ENCODE measurements at regions not wholly inside any gene's neighbourhood (a gene's known extent, or its start where the extent isn't known, plus 50 kb on each side); places are given as distances from the start of the nearest gene placed in this dataset.

DNA sequence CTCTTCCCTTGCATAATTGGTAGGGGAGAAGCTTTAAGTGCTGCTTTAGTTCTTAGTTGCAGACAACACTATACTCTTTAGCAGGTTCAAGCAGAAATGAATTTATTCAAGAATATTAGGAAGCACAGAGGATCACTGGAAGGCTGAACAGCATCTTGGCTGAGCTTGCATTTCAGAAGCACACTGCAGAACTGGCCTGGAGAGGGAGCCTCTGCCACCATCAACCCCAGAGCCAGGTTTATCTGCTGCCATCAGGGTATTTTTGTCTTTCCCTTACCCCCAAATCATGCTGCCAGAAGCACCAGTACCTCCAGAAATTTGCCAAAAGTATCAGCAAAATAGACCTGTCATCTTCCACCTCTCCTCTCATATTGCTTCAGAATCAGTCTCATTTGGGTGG, 440.7 kb downstream of the DMAC1 start:
- TF ChIP-seq PRDM1 (tag by site-specific recombination; IDR thresholded peaks at IDR 0.05): no peak
- TF ChIP-seq ZNF391 (tag by site-specific recombination; IDR thresholded peaks at IDR 0.05; ENCODE audit: borderline replicate concordance, low read depth): no peak
- TF ChIP-seq, protein P1, sequence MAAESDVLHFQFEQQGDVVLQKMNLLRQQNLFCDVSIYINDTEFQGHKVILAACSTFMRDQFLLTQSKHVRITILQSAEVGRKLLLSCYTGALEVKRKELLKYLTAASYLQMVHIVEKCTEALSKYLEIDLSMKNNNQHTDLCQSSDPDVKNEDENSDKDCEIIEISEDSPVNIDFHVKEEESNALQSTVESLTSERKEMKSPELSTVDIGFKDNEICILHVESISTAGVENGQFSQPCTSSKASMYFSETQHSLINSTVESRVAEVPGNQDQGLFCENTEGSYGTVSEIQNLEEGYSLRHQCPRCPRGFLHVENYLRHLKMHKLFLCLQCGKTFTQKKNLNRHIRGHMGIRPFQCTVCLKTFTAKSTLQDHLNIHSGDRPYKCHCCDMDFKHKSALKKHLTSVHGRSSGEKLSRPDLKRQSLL (tag by site-specific recombination; IDR thresholded peaks at IDR 0.05): no peak
- TF ChIP-seq ZNF175 (tag by site-specific recombination; IDR thresholded peaks at IDR 0.05): no peak
- TF ChIP-seq ZNF626 (tag by site-specific recombination; IDR thresholded peaks at IDR 0.05): no peak
- no peak for TF ChIP-seq CTCF (tag by site-specific recombination; IDR thresholded peaks at IDR 0.05)
- TF ChIP-seq FEZF1 (tag by site-specific recombination; IDR thresholded peaks at IDR 0.05): no peak
- no peak for TF ChIP-seq ZNF211 (tag by site-specific recombination; IDR thresholded peaks at IDR 0.05; ENCODE audit: low read depth)
- TF ChIP-seq, protein P2, sequence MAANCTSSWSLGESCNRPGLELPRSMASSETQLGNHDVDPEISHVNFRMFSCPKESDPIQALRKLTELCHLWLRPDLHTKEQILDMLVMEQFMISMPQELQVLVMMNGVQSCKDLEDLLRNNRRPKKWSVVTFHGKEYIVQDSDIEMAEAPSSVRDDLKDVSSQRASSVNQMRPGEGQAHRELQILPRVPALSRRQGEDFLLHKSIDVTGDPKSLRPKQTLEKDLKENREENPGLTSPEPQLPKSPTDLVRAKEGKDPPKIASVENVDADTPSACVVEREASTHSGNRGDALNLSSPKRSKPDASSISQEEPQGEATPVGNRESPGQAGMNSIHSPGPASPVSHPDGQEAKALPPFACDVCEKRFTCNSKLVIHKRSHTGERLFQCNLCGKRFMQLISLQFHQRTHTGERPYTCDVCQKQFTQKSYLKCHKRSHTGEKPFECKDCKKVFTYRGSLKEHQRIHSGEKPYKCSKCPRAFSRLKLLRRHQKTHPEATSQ (tag by site-specific recombination; IDR thresholded peaks at IDR 0.05): no peak
- TF ChIP-seq, protein P3, sequence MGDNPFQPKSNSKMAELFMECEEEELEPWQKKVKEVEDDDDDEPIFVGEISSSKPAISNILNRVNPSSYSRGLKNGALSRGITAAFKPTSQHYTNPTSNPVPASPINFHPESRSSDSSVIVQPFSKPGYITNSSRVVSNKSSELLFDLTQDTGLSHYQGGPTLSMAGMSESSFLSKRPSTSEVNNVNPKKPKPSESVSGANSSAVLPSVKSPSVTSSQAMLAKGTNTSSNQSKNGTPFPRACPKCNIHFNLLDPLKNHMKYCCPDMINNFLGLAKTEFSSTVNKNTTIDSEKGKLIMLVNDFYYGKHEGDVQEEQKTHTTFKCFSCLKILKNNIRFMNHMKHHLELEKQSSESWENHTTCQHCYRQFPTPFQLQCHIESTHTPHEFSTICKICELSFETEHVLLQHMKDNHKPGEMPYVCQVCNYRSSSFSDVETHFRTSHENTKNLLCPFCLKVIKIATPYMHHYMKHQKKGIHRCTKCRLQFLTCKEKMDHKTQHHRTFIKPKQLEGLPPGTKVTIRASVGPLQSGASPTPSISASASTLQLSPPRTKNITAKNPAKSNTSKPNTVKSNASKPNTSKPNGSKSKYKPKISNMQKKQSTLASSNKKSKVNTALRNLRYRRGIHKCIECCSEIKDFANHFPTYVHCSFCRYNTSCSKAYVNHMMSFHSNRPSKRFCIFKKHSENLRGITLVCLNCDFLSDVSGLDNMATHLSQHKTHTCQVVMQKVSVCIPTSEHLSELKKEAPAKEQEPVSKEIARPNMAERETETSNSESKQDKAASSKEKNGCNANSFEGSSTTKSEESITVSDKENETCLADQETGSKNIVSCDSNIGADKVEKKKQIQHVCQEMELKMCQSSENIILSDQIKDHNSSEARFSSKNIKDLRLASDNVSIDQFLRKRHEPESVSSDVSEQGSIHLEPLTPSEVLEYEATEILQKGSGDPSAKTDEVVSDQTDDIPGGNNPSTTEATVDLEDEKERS (tag by site-specific recombination; IDR thresholded peaks at IDR 0.05): no peak
- TF ChIP-seq KLF16 (tag by site-specific recombination; IDR thresholded peaks at IDR 0.05): no peak
- TF ChIP-seq ZNF16 (tag by site-specific recombination; IDR thresholded peaks at IDR 0.05; ENCODE audit: low read depth): no peak
- TF ChIP-seq ZNF830 (tag by site-specific recombination; IDR thresholded peaks at IDR 0.05; ENCODE audit: low read depth): no peak
- TF ChIP-seq ZNF548 (tag by site-specific recombination; IDR thresholded peaks at IDR 0.05): no peak
- Histone ChIP-seq H3K27ac (ENCODE audit: extremely low read depth, low read depth, low read length) (no peak overlapping the region), H3K4me3 (ENCODE audit: low read depth, low read length) (no peak overlapping the region), H3K9me3 (ENCODE audit: control insufficient read depth, insufficient read depth, low read depth, low read length) (no peaks in the 10 kb centered on the region), H3K4me1 (ENCODE audit: control insufficient read depth, insufficient read depth, low read length) (no peaks in the 10 kb centered on the region), H3K36me3 (ENCODE audit: control insufficient read depth in 2 of 2, insufficient read depth in 1 of 2, low read length in 2 of 2) (no peaks in the 10 kb centered on the region)
- CTCF ChIA-PET: interaction anchor here (0.7 to 1.4 kb wide), 3 partner anchors 11 to 27 kb away, joined by 3 read pairs; no protein-coding TSS in a partner anchor
- POLR2A ChIA-PET: no interaction called here

GRCh38 chr9:7354704-7355103, 444.9 kb downstream of the DMAC1 start:
- ChIA-PET POLR2A (no interaction called here), CTCF (interaction anchor here (0.7 kb wide), 1 partner anchor 712 kb away, joined by 3 read pairs; no protein-coding TSS in a partner anchor)
- Histone ChIP-seq H3K36me3 (ENCODE audit: control insufficient read depth in 2 of 2, insufficient read depth in 1 of 2, low read length in 2 of 2) (no peaks in the 10 kb centered on the region), H3K9me3 (ENCODE audit: control insufficient read depth, insufficient read depth, low read depth, low read length) (no peaks in the 10 kb centered on the region), H3K4me1 (ENCODE audit: control insufficient read depth, insufficient read depth, low read length) (no peaks in the 10 kb centered on the region), H3K27ac (ENCODE audit: extremely low read depth, low read depth, low read length) (no peak overlapping the region), H3K4me3 (ENCODE audit: low read depth, low read length) (no peak overlapping the region)
- TF ChIP-seq ZNF830 (tag by site-specific recombination; IDR thresholded peaks at IDR 0.05; ENCODE audit: low read depth): no peak
- TF ChIP-seq ZNF416 (tag by site-specific recombination; IDR thresholded peaks at IDR 0.05): no peak
- TF ChIP-seq MEIS1 (CRISPR knock-in tag; IDR thresholded peaks at IDR 0.05; ENCODE audit: borderline replicate concordance): no peak
- no peak for TF ChIP-seq ZNF621 (tag by site-specific recombination; IDR thresholded peaks at IDR 0.05)
- TF ChIP-seq ZNF843 (tag by site-specific recombination; IDR thresholded peaks at IDR 0.05): no peak
- TF ChIP-seq, protein P4, sequence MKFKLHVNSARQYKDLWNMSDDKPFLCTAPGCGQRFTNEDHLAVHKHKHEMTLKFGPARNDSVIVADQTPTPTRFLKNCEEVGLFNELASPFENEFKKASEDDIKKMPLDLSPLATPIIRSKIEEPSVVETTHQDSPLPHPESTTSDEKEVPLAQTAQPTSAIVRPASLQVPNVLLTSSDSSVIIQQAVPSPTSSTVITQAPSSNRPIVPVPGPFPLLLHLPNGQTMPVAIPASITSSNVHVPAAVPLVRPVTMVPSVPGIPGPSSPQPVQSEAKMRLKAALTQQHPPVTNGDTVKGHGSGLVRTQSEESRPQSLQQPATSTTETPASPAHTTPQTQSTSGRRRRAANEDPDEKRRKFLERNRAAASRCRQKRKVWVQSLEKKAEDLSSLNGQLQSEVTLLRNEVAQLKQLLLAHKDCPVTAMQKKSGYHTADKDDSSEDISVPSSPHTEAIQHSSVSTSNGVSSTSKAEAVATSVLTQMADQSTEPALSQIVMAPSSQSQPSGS (tag by site-specific recombination; IDR thresholded peaks at IDR 0.05; ENCODE audit: low read depth): no peak
- no peak for TF ChIP-seq ZSCAN23 (tag by site-specific recombination; IDR thresholded peaks at IDR 0.05)
- no peak for TF ChIP-seq ZNF449 (tag by site-specific recombination; IDR thresholded peaks at IDR 0.05)
- no peak for TF ChIP-seq ZFP37 (tag by site-specific recombination; IDR thresholded peaks at IDR 0.05)
- no peak for TF ChIP-seq ZNF76 (tag by site-specific recombination; IDR thresholded peaks at IDR 0.05; ENCODE audit: borderline replicate concordance, low read depth)
- no peak for TF ChIP-seq ZBTB44 (tag by site-specific recombination; IDR thresholded peaks at IDR 0.05)

Measured in HEK293 (cell line).